ENCODE measurements at regions not wholly inside any gene's neighbourhood (a gene's known extent, or its start where the extent isn't known, plus 50 kb on each side); places are given as distances from the start of the nearest gene placed in this dataset.

GRCh38 chr15:47400603-47401002 is 316.7 kb upstream of the SEMA6D start:
- no peak for TF ChIP-seq CTCF (IDR thresholded peaks at IDR 0.05; ENCODE audit: unreplicated experiment)
- no peak for DNase-seq (ENCODE audit: low spot score)
- Mint-ChIP-seq H3K36me3 (ENCODE audit: low read depth, unreplicated experiment) (no peaks in the 10 kb centered on the region), H3K4me3 (ENCODE audit: unreplicated experiment) (no peak overlapping the region), H3K4me1 (ENCODE audit: unreplicated experiment) (peaks cover 7% of the 10 kb centered on the region), H3K27ac (ENCODE audit: unreplicated experiment) (no peak overlapping the region), H3K9me3 (ENCODE audit: unreplicated experiment) (no peaks in the 10 kb centered on the region), H3K27me3 (ENCODE audit: unreplicated experiment) (peaks cover 9% of the 10 kb centered on the region)

- no peak for TF ChIP-seq CTCF (IDR thresholded peaks at IDR 0.05; ENCODE audit: unreplicated experiment)
- Mint-ChIP-seq H3K4me3 (ENCODE audit: unreplicated experiment) (no peak overlapping the region), H3K27me3 (ENCODE audit: unreplicated experiment) (peaks cover 9% of the 10 kb centered on the region), H3K36me3 (ENCODE audit: low read depth, unreplicated experiment) (no peaks in the 10 kb centered on the region), H3K27ac (ENCODE audit: unreplicated experiment) (no peak overlapping the region), H3K9me3 (ENCODE audit: unreplicated experiment) (no peaks in the 10 kb centered on the region), H3K4me1 (ENCODE audit: unreplicated experiment) (peaks cover 7% of the 10 kb centered on the region)
- DNase-seq (ENCODE audit: low spot score) = no peak
Measured at GRCh38 chr15:47401427-47401826, 315.9 kb upstream of the SEMA6D start.

- no peak overlapping the region for H3K27ac Mint-ChIP-seq (ENCODE audit: unreplicated experiment)
- H3K27me3 Mint-ChIP-seq (ENCODE audit: unreplicated experiment) = peaks cover 9% of the 10 kb centered on the region
- peaks cover 7% of the 10 kb centered on the region for H3K4me1 Mint-ChIP-seq (ENCODE audit: unreplicated experiment)
- TF ChIP-seq CTCF (IDR thresholded peaks at IDR 0.05; ENCODE audit: unreplicated experiment) = no peak
- no peaks in the 10 kb centered on the region for H3K9me3 Mint-ChIP-seq (ENCODE audit: unreplicated experiment)
- no peaks in the 10 kb centered on the region for H3K36me3 Mint-ChIP-seq (ENCODE audit: low read depth, unreplicated experiment)
- no peak overlapping the region for H3K4me3 Mint-ChIP-seq (ENCODE audit: unreplicated experiment)
- DNase-seq (ENCODE audit: low spot score) = no peak
Measured at GRCh38 chr15:47402829-47403228, 314.5 kb upstream of the SEMA6D start.

GRCh38 chr15:47404877-47405276 is 312.4 kb upstream of the SEMA6D start:
- H3K27me3 Mint-ChIP-seq (ENCODE audit: unreplicated experiment) = peaks cover 6% of the 10 kb centered on the region

More at GRCh38 chr15:47404877-47405276, 312.4 kb upstream of the SEMA6D start:
- Mint-ChIP-seq H3K4me1 (ENCODE audit: unreplicated experiment) (peaks cover 3% of the 10 kb centered on the region), H3K36me3 (ENCODE audit: low read depth, unreplicated experiment) (no peaks in the 10 kb centered on the region), H3K9me3 (ENCODE audit: unreplicated experiment) (no peaks in the 10 kb centered on the region), H3K4me3 (ENCODE audit: unreplicated experiment) (peak overlapping the region; percentile 15), H3K27ac (ENCODE audit: unreplicated experiment) (no peak overlapping the region)
- no peak for DNase-seq (ENCODE audit: low spot score)
- TF ChIP-seq CTCF (IDR thresholded peaks at IDR 0.05; ENCODE audit: unreplicated experiment) = no peak

All from endothelial cell (in vitro differentiated cells).